BLaER1 treated with 17β-estradiol and CSF1 and Interleukin-3, amounts not matched to agents 10 nM and 100 nM (cell line): ENCODE measurements at regions not wholly inside any gene's neighbourhood (a gene's known extent, or its start where the extent isn't known, plus 50 kb on each side); places are given as distances from the start of the nearest gene placed in this dataset.

Experiments used
- H3K27ac ChIP-seq, 11 experiments: shearing (Covaris generic); formaldehyde crosslinking; 2 replicates each; pipeline ENCODE4 v1.8.1; 2022
- H3K27me3 ChIP-seq, 11 experiments: shearing (Covaris generic); formaldehyde crosslinking; 2 replicates each; pipeline ENCODE4 v1.8.1; 2022
- H3K36me3 ChIP-seq, 11 experiments: shearing (Covaris generic); formaldehyde crosslinking; 2 replicates each; pipeline ENCODE4 v1.8.1; 2022
- H3K4me1 ChIP-seq, 10 experiments: shearing (Covaris generic); formaldehyde crosslinking; 2 replicates each; pipeline ENCODE4 v1.8.1; 2022
- H3K4me2 ChIP-seq, 11 experiments: shearing (Covaris generic); formaldehyde crosslinking; 2 replicates each; pipeline ENCODE4 v1.8.1; 2022
- H3K4me3 ChIP-seq, 10 experiments: shearing (Covaris generic); formaldehyde crosslinking; 2 replicates each; pipeline ENCODE4 v1.8.1; 2022
- H3K9ac ChIP-seq, 11 experiments: shearing (Covaris generic); formaldehyde crosslinking; 2 replicates each; pipeline ENCODE4 v1.8.1; 2022
- H3K9me3 ChIP-seq, 11 experiments: shearing (Covaris generic); formaldehyde crosslinking; replicated peaks in 1 of 11; 2 replicates each; pipeline ENCODE4 v1.8.1; 2022
- H4K20me1 ChIP-seq, 11 experiments: shearing (Covaris generic); formaldehyde crosslinking; 2 replicates each; pipeline ENCODE4 v1.8.1; 2022
- Cebpa-rat ChIP-seq, 11 experiments: shearing (Covaris generic); IDR thresholded peaks; 2 replicates each; pipeline ENCODE4 v1.8.1; 2022

GRCh38 chr17:70368011-70368410, 198.7 kb downstream of the KCNJ2 start:
- Histone ChIP-seq H3K4me3 (no peak overlapping the region), H3K27me3 (no peaks in the 10 kb centered on the region), H3K36me3 (no peaks in the 10 kb centered on the region), H3K9me3 (peaks cover 0 to 5% (median 0%) of the 10 kb centered on the region in 11 experiments; a peak in 1 of 22 replicates), H3K4me1 (peaks cover 0 to 49% (median 9%) of the 10 kb centered on the region in 10 experiments; a peak in 14 of 20 replicates), H3K27ac (no peak overlapping the region), H4K20me1 (no peaks in the 10 kb centered on the region), H3K9ac (no peak overlapping the region), H3K4me2 (no peak overlapping the region)
- TF ChIP-seq Cebpa-rat (IDR thresholded peaks at IDR 0.05) = no peak

- Histone ChIP-seq H3K27ac (no peak overlapping the region), H3K4me1 (peaks cover 0 to 44% (median 9%) of the 10 kb centered on the region in 10 experiments; a peak in 14 of 20 replicates), H3K27me3 (no peaks in the 10 kb centered on the region), H4K20me1 (no peaks in the 10 kb centered on the region), H3K4me2 (peak overlapping the region in 2 of 11 experiments; percentile 36 to 52; a peak in 2 of 22 replicates), H3K4me3 (no peak overlapping the region), H3K36me3 (no peaks in the 10 kb centered on the region), H3K9me3 (peaks cover 0 to 9% (median 0%) of the 10 kb centered on the region in 11 experiments; a peak in 1 of 22 replicates), H3K9ac (no peak overlapping the region)
- TF ChIP-seq Cebpa-rat (IDR thresholded peaks at IDR 0.05) = no peak
Observed at GRCh38 chr17:70369391-70369790, 200.1 kb downstream of the KCNJ2 start.

DNA sequence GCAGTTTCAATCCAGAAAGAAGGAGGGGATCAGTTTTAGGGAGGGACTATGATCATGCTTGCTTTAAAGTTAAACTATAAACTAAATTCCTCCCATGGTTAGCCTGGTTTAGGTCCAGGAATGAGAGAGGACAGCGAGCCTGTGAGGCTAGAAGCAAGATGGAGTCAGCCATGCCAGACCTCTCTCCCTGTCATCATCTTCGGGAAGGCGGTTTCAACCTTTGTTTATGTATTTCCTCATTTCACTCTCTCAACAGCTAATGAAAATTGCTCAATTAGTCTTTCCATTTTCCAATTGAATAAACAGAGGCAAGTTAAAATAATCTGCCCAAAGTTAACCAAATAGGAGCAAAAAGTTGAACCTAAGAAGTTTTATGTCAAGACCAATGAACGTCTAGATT, 201.5 kb downstream of the KCNJ2 start:
- Histone ChIP-seq H3K9ac (no peak overlapping the region), H3K4me3 (no peak overlapping the region), H3K4me1 (peaks cover 0 to 36% (median 0%) of the 10 kb centered on the region in 10 experiments; a peak in 4 of 20 replicates), H4K20me1 (no peaks in the 10 kb centered on the region), H3K27ac (no peak overlapping the region), H3K4me2 (peak overlapping the region in 2 of 11 experiments; percentile 36 to 37; a peak in 4 of 22 replicates), H3K9me3 (peaks cover 0 to 9% (median 0%) of the 10 kb centered on the region in 11 experiments; a peak in 1 of 22 replicates), H3K36me3 (no peaks in the 10 kb centered on the region), H3K27me3 (no peaks in the 10 kb centered on the region)
- TF ChIP-seq Cebpa-rat (IDR thresholded peaks at IDR 0.05) = no peak

- TF ChIP-seq Cebpa-rat (IDR thresholded peaks at IDR 0.05) = no peak
- Histone ChIP-seq H3K9me3 (peaks cover 0 to 9% (median 0%) of the 10 kb centered on the region in 11 experiments; a peak in 1 of 22 replicates), H3K4me1 (peaks cover 0 to 43% (median 0%) of the 10 kb centered on the region in 10 experiments; a peak in 4 of 20 replicates), H3K9ac (no peak overlapping the region), H3K4me3 (no peak overlapping the region), H3K36me3 (no peaks in the 10 kb centered on the region), H3K27ac (no peak overlapping the region), H3K27me3 (no peaks in the 10 kb centered on the region), H3K4me2 (no peak overlapping the region), H4K20me1 (no peaks in the 10 kb centered on the region)
Observed at GRCh38 chr17:70373369-70373768, 204.0 kb downstream of the KCNJ2 start.

DNA sequence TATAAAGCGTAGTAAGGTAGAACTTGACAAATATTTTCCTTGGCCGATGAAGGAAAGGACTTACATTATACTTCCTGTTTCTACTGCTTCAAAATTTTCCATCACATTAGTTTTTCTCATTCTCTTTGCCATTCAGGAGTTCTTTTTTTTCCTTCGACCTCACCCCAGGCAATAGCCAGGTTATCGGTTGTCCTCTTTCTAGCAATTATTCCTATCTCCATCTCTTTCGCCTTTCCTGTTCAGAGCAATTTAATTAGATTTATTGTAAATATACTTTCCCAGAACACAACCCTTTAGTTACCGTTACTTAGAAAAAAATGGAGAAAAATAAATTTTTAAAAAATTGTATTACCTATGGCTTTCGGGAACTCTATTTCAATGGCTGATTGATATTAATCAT, 205.2 kb downstream of the KCNJ2 start:
- Histone ChIP-seq H3K36me3 (no peaks in the 10 kb centered on the region), H3K27ac (no peak overlapping the region), H3K27me3 (no peaks in the 10 kb centered on the region)

DNA sequence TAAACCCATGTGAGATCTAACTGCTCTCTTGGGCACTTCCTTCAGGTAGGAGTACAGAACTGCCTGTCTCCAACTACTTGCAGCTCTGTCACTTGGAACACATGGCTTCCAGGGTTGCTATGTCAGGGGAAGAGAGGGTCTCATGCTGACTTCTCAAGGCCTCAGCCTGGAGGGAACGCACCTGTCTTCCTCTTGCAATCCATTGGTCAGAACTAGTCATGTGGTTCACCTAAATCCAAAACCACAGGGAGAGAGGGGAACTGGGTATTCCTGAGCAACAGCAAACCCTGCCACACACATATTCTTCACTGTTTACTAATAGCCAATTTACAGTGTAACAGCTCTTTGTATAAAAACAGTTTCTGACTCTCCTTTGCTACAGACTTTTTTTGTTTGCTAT, 206.1 kb downstream of the KCNJ2 start:
- no peak for TF ChIP-seq Cebpa-rat (IDR thresholded peaks at IDR 0.05)
- H3K4me2 ChIP-seq = no peak overlapping the region
- H3K4me1 ChIP-seq = peaks cover 0 to 30% (median 0%) of the 10 kb centered on the region in 10 experiments; a peak in 4 of 20 replicates
- no peak overlapping the region for H3K4me3 ChIP-seq
- no peaks in the 10 kb centered on the region for H3K27me3 ChIP-seq
- H3K9ac ChIP-seq = no peak overlapping the region
- no peaks in the 10 kb centered on the region for H3K36me3 ChIP-seq
- no peak overlapping the region for H3K27ac ChIP-seq
- 0 out of 22 replicates have a peak, but pooled peaks cover 0 to 4% (median 0%) of the 10 kb centered on the region in 11 experiments for H3K9me3 ChIP-seq
- no peaks in the 10 kb centered on the region for H4K20me1 ChIP-seq

More for the DNA sequence above, 205.2 kb downstream of the KCNJ2 start:
- H3K9me3 ChIP-seq = peaks cover 0 to 9% (median 0%) of the 10 kb centered on the region in 11 experiments; a peak in 1 of 22 replicates
- TF ChIP-seq Cebpa-rat (IDR thresholded peaks at IDR 0.05) = no peak
- H3K4me1 ChIP-seq = peaks cover 0 to 39% (median 0%) of the 10 kb centered on the region in 10 experiments; a peak in 4 of 20 replicates
- no peak overlapping the region for H3K4me3 ChIP-seq
- no peak overlapping the region for H3K4me2 ChIP-seq
- no peaks in the 10 kb centered on the region for H4K20me1 ChIP-seq
- no peak overlapping the region for H3K9ac ChIP-seq

DNA sequence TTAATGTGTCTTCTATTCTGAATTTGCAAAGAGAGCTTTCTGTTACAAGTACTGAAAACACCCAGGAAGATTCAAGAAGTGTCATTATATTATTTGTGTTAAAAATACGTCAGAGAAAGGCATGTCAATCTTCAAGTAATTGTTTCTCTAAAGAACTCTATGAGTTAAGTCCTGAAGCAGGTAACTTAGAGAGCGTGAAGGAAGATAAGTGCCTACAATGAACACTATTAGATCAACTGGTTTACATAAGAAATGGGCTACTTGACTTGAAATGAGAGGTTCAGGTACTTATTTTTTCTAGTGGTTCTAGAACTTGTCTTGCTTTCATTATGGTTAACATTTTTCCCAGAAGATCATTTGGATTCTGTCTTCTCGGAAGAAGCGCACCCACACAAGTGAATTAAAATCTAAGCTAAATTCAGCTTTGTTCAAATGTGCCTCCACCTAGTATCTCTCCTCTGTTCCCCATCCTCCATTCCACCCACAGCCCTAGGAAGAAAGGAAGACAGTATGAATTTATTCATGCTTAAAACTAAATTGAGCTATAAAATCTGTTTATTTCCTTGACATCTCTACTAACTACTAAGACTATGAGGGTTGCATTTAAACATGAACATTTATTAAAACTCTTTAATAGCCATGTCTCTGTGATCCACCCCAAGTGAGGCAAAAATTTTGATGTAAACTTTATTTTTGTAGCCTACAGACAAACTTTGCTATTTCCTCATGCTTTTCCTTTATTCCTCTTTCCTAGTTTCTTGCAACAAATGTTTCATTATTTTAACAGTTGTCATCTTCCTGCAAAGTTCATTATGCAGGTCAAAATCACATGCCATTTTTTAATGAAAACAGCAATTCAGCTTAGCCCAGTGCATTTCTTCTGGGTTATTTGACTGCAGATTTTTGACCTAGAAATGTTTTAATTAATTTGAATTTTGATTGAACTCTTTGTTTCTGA, 206.8 kb downstream of the KCNJ2 start:
- H3K9me3 ChIP-seq = 0 out of 22 replicates have a peak, but pooled peaks cover 0 to 4% (median 0%) of the 10 kb centered on the region in 11 experiments
- no peaks in the 10 kb centered on the region for H3K36me3 ChIP-seq

GRCh38 chr17:70377654-70378053, 208.3 kb downstream of the KCNJ2 start:
- no peaks in the 10 kb centered on the region for H3K27me3 ChIP-seq
- no peak overlapping the region for H3K4me3 ChIP-seq
- no peaks in the 10 kb centered on the region for H3K36me3 ChIP-seq
- 0 out of 22 replicates have a peak, but pooled peaks cover 0 to 4% (median 0%) of the 10 kb centered on the region in 11 experiments for H3K9me3 ChIP-seq
- TF ChIP-seq Cebpa-rat (IDR thresholded peaks at IDR 0.05) = no peak
- H3K27ac ChIP-seq = no peak overlapping the region
- H4K20me1 ChIP-seq = no peaks in the 10 kb centered on the region
- H3K4me2 ChIP-seq = no peak overlapping the region
- H3K4me1 ChIP-seq = peaks cover 0 to 25% (median 0%) of the 10 kb centered on the region in 10 experiments; a peak in 4 of 20 replicates
- no peak overlapping the region for H3K9ac ChIP-seq

More for the DNA sequence above, 206.8 kb downstream of the KCNJ2 start:
- Histone ChIP-seq H3K27ac (no peak overlapping the region), H3K4me1 (peaks cover 0 to 25% (median 0%) of the 10 kb centered on the region in 10 experiments; a peak in 4 of 20 replicates), H3K4me2 (peak overlapping the region in 2 of 11 experiments; percentile 8 to 35; a peak in 2 of 22 replicates), H3K4me3 (no peak overlapping the region), H3K27me3 (no peaks in the 10 kb centered on the region), H4K20me1 (no peaks in the 10 kb centered on the region), H3K9ac (no peak overlapping the region)
- no peak for TF ChIP-seq Cebpa-rat (IDR thresholded peaks at IDR 0.05)

DNA sequence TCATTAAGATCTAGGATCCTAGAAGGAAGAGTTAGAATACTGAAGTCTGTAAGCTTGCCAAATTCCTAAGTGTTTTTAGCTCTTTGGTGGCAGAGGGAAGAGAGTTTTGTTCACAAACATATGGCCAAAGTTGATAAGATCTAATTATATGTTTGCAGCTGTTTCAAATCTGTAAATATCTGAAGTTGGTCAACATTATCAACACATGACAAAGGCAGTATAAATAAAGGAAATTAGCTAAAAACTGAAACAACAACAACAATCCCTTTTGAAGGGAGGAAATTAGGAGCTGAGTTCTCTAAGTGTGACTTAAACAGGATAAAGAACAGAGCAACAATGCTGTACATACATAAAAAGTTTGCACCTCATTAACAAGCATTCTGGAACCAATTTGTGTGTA, 208.7 kb downstream of the KCNJ2 start:
- no peak overlapping the region for H3K9ac ChIP-seq
- H3K36me3 ChIP-seq = no peaks in the 10 kb centered on the region
- H3K4me3 ChIP-seq = no peak overlapping the region
- H3K9me3 ChIP-seq = 0 out of 22 replicates have a peak, but pooled peaks cover 0 to 4% (median 0%) of the 10 kb centered on the region in 11 experiments
- no peak overlapping the region for H3K4me2 ChIP-seq
- no peak for TF ChIP-seq Cebpa-rat (IDR thresholded peaks at IDR 0.05)
- H3K27me3 ChIP-seq = no peaks in the 10 kb centered on the region
- no peak overlapping the region for H3K27ac ChIP-seq
- no peaks in the 10 kb centered on the region for H4K20me1 ChIP-seq
- H3K4me1 ChIP-seq = peaks cover 0 to 25% (median 0%) of the 10 kb centered on the region in 10 experiments; a peak in 4 of 20 replicates
